HepG2 (cell line): ENCODE measurements at regions not wholly inside any gene's neighbourhood (a gene's known extent, or its start where the extent isn't known, plus 50 kb on each side); places are given as distances from the start of the nearest gene placed in this dataset.

Experiments used
- HCFC1 ChIP-seq: fragments of 150-350 bp; IDR thresholded peaks from 2 replicates; pipeline ENCODE4 v1.6.1; 2014; ENCODE audit warnings: low read depth, low read length
- KDM6A ChIP-seq: IDR thresholded peaks from 2 replicates; pipeline ENCODE4 v1.6.1; 2016; ENCODE audit warnings: low read depth
- MAF1 ChIP-seq: sonication (generic); formaldehyde crosslinking; IDR thresholded peaks from 2 replicates; pipeline ENCODE4 v1.5.0; 2020; ENCODE audit warnings: missing genetic modification reagents, borderline replicate concordance
- MZF1 ChIP-seq: sonication (generic); formaldehyde crosslinking; IDR thresholded peaks from 2 replicates; pipeline ENCODE4 v1.8.1; 2023; ENCODE audit warnings: mild to moderate bottlenecking, missing genetic modification reagents, borderline replicate concordance
- POLR2AphosphoS5 ChIP-seq: IDR thresholded peaks from 2 replicates; pipeline ENCODE4 v1.6.1; 2012; ENCODE audit warnings: low read depth, low read length
- RARG ChIP-seq: sonication (generic); formaldehyde crosslinking; IDR thresholded peaks from 2 replicates; pipeline ENCODE4 v1.4.0; 2020; ENCODE audit warnings: low read depth, mild to moderate bottlenecking, missing genetic modification reagents
- SNAI1 ChIP-seq: sonication (generic); formaldehyde crosslinking; IDR thresholded peaks from 2 replicates; pipeline ENCODE4 v1.5.0; 2020; ENCODE audit warnings: mild to moderate bottlenecking, missing genetic modification reagents, borderline replicate concordance
- TAF15 ChIP-seq: fragments of 200-400 bp; formaldehyde crosslinking; IDR thresholded peaks from one replicate; pipeline ENCODE4 v1.6.1; 2018; ENCODE audit warnings: mild to moderate bottlenecking, low read depth, low read length; ENCODE audit not compliant: poor library complexity, severe bottlenecking
- TARDBP ChIP-seq: sonication (generic); formaldehyde crosslinking; IDR thresholded peaks from 2 replicates; pipeline ENCODE4 v1.8.0; 2022; ENCODE audit warnings: mild to moderate bottlenecking, missing genetic modification reagents
- ZFP1 ChIP-seq: IDR thresholded peaks from 2 replicates; pipeline ENCODE4 v1.6.1; 2016
- ZNF180 ChIP-seq: sonication (generic); formaldehyde crosslinking; IDR thresholded peaks from 2 replicates; pipeline ENCODE4 v1.4.0; 2020; ENCODE audit warnings: low read depth, missing genetic modification reagents, borderline replicate concordance
- ZNF547 ChIP-seq: sonication (generic); formaldehyde crosslinking; IDR thresholded peaks from 2 replicates; pipeline ENCODE4 v1.5.1; 2020; ENCODE audit warnings: mild to moderate bottlenecking, missing genetic modification reagents
- ZNF550 ChIP-seq: sonication (generic); formaldehyde crosslinking; IDR thresholded peaks from 2 replicates; pipeline ENCODE4 v1.4.0; 2020; ENCODE audit warnings: mild to moderate bottlenecking, missing genetic modification reagents, borderline replicate concordance
- ZNF562 ChIP-seq: sonication (generic); formaldehyde crosslinking; IDR thresholded peaks from 2 replicates; pipeline ENCODE4 v1.8.0; 2022; ENCODE audit warnings: missing genetic modification reagents, borderline replicate concordance
- ZNF678 ChIP-seq: sonication (generic); formaldehyde crosslinking; IDR thresholded peaks from 2 replicates; pipeline ENCODE4 v1.4.0; 2020; ENCODE audit warnings: mild to moderate bottlenecking, missing genetic modification reagents
- ZNF773 ChIP-seq: sonication (generic); formaldehyde crosslinking; IDR thresholded peaks from 2 replicates; pipeline ENCODE4 v1.4.0; 2020; ENCODE audit warnings: missing genetic modification reagents, borderline replicate concordance
- ZNF883 ChIP-seq: sonication (generic); formaldehyde crosslinking; IDR thresholded peaks from 2 replicates; pipeline ENCODE4 v1.5.1; 2020; ENCODE audit warnings: mild to moderate bottlenecking, missing genetic modification reagents; ENCODE audit errors: not compliant biosample characterization
- TF ChIP-seq, protein P1 (sequence below): sonication (generic); formaldehyde crosslinking; IDR thresholded peaks from 2 replicates; pipeline ENCODE4 v1.5.0; 2020; ENCODE audit warnings: missing genetic modification reagents, mild to moderate bottlenecking, borderline replicate concordance
- TF ChIP-seq, protein P2 (sequence below): sonication (generic); formaldehyde crosslinking; IDR thresholded peaks from 2 replicates; pipeline ENCODE4 v1.4.0; 2020; ENCODE audit warnings: missing genetic modification reagents, borderline replicate concordance
- TF ChIP-seq, protein P3 (sequence below): sonication (generic); formaldehyde crosslinking; IDR thresholded peaks from 2 replicates; pipeline ENCODE4 v1.4.0; 2020; ENCODE audit warnings: missing genetic modification reagents, mild to moderate bottlenecking, borderline replicate concordance
- TF ChIP-seq, protein P4 (sequence below): IDR thresholded peaks from 2 replicates; pipeline ENCODE4 v1.6.1; 2016; ENCODE audit warnings: low read depth, borderline replicate concordance
- TF ChIP-seq, protein P5 (sequence below): sonication (generic); formaldehyde crosslinking; conservative IDR thresholded peaks from 2 replicates; pipeline ENCODE4 v1.4.0; 2020; ENCODE audit warnings: missing genetic modification reagents

DNA sequence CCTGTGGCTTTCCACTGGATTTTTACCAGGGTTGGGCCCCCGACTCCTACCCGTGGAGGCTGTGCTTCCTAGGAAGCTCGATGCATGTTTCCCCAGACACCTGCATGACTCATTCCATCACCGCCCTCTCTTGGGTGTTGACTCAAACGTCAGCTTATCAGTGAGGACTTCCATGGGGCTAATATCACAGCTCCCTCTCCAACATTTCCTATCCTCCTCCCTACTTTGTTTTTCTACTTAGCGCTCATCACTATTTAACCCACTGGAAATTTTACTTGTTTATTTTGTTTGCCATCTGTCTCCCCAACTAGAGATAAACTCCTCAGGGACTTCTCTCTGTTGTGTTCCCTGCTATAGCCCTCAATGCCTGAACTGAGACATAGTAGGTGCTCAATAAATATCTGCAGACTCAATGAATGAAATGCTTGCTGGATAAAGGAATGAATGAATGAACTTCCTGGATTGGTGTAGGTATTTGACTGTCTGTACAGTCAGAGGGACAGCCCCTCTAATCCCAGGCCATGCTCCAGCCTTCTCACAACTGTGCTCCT is 55.9 kb upstream of the EPCAM start (continued):
- TF ChIP-seq, protein P1, sequence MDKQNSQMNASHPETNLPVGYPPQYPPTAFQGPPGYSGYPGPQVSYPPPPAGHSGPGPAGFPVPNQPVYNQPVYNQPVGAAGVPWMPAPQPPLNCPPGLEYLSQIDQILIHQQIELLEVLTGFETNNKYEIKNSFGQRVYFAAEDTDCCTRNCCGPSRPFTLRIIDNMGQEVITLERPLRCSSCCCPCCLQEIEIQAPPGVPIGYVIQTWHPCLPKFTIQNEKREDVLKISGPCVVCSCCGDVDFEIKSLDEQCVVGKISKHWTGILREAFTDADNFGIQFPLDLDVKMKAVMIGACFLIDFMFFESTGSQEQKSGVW, result no peak
- TF ChIP-seq ZNF773 (CRISPR knock-in tag), result no peak
- no peak for TF ChIP-seq RARG
- no peak for TF ChIP-seq ZNF562
- TF ChIP-seq ZNF547 (CRISPR knock-in tag), result 0 out of 2 replicates have a peak, but pooled peaks have one; percentile 29
- TF ChIP-seq MAF1 (CRISPR knock-in tag), result no peak
- TF ChIP-seq SNAI1 (CRISPR knock-in tag), result no peak
- TF ChIP-seq TAF15, result no peak
- TF ChIP-seq ZNF678 (CRISPR knock-in tag), result no peak
- TF ChIP-seq, protein P2, sequence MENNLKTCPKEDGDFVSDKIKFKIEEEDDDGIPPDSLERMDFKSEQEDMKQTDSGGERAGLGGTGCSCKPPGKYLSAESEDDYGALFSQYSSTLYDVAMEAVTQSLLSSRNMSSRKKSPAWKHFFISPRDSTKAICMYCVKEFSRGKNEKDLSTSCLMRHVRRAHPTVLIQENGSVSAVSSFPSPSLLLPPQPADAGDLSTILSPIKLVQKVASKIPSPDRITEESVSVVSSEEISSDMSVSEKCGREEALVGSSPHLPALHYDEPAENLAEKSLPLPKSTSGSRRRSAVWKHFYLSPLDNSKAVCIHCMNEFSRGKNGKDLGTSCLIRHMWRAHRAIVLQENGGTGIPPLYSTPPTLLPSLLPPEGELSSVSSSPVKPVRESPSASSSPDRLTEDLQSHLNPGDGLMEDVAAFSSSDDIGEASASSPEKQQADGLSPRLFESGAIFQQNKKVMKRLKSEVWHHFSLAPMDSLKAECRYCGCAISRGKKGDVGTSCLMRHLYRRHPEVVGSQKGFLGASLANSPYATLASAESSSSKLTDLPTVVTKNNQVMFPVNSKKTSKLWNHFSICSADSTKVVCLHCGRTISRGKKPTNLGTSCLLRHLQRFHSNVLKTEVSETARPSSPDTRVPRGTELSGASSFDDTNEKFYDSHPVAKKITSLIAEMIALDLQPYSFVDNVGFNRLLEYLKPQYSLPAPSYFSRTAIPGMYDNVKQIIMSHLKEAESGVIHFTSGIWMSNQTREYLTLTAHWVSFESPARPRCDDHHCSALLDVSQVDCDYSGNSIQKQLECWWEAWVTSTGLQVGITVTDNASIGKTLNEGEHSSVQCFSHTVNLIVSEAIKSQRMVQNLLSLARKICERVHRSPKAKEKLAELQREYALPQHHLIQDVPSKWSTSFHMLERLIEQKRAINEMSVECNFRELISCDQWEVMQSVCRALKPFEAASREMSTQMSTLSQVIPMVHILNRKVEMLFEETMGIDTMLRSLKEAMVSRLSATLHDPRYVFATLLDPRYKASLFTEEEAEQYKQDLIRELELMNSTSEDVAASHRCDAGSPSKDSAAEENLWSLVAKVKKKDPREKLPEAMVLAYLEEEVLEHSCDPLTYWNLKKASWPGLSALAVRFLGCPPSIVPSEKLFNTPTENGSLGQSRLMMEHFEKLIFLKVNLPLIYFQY (CRISPR knock-in tag), result no peak
- no peak for TF ChIP-seq KDM6A
- no peak for TF ChIP-seq POLR2AphosphoS5
- TF ChIP-seq ZNF550 (CRISPR knock-in tag), result no peak
- TF ChIP-seq MZF1 (CRISPR knock-in tag), result no peak
- TF ChIP-seq, protein P3, sequence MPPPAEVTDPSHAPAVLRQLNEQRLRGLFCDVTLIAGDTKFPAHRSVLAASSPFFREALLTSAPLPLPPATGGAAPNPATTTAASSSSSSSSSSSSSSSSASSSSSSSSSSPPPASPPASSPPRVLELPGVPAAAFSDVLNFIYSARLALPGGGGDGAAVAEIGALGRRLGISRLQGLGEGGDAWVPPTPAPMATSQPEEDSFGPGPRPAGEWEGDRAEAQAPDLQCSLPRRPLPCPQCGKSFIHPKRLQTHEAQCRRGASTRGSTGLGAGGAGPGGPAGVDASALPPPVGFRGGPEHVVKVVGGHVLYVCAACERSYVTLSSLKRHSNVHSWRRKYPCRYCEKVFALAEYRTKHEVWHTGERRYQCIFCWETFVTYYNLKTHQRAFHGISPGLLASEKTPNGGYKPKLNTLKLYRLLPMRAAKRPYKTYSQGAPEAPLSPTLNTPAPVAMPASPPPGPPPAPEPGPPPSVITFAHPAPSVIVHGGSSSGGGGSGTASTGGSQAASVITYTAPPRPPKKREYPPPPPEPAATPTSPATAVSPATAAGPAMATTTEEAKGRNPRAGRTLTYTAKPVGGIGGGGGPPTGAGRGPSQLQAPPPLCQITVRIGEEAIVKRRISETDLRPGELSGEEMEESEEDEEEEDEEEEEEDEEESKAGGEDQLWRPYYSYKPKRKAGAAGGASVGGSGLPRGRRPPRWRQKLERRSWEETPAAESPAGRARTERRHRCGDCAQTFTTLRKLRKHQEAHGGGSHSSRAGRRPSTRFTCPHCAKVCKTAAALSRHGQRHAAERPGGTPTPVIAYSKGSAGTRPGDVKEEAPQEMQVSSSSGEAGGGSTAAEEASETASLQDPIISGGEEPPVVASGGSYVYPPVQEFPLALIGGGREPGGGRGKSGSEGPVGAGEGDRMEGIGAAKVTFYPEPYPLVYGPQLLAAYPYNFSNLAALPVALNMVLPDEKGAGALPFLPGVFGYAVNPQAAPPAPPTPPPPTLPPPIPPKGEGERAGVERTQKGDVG (CRISPR knock-in tag), result no peak
- TF ChIP-seq HCFC1, result no peak
- TF ChIP-seq, protein P4, sequence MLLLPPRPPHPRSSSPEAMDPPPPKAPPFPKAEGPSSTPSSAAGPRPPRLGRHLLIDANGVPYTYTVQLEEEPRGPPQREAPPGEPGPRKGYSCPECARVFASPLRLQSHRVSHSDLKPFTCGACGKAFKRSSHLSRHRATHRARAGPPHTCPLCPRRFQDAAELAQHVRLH (CRISPR knock-in tag), result peak; percentile 16; the same call in 1 of the 2 replicates
- TF ChIP-seq, protein P5, sequence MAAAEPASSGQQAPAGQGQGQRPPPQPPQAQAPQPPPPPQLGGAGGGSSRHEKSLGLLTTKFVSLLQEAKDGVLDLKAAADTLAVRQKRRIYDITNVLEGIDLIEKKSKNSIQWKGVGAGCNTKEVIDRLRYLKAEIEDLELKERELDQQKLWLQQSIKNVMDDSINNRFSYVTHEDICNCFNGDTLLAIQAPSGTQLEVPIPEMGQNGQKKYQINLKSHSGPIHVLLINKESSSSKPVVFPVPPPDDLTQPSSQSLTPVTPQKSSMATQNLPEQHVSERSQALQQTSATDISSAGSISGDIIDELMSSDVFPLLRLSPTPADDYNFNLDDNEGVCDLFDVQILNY (CRISPR knock-in tag), result no peak
- TF ChIP-seq ZFP1 (CRISPR knock-in tag), result no peak
- TF ChIP-seq ZNF883 (CRISPR knock-in tag), result no peak
- TF ChIP-seq ZNF180 (CRISPR knock-in tag), result no peak
- TF ChIP-seq TARDBP (CRISPR knock-in tag), result no peak; the same call in none of the 2 replicates
